GM23338 (cell line): ENCODE measurements at regions not wholly inside any gene's neighbourhood (a gene's known extent, or its start where the extent isn't known, plus 50 kb on each side); places are given as distances from the start of the nearest gene placed in this dataset.

Source experiments
- ATAC-seq: fragments of 200-7000 bp; cut with Tn5 transposase; 3 replicates; pipeline ENCODE4 v1.9.1; 2020
- DNase-seq: peaks from one replicate; pipeline ENCODE4 v3.0.0-alpha.2; 2015; ENCODE audit warnings: low spot score
- H2AFZ ChIP-seq: fragments of 200-600 bp; sonication (generic); 2 replicates; pipeline ENCODE4 v1.8.0; 2016; ENCODE audit warnings: antibody characterized with exemption, mild to moderate bottlenecking, moderate library complexity
- H3F3A ChIP-seq: fragments of 200-600 bp; sonication (generic); replicated peaks from 2 replicates; pipeline ENCODE4 v1.8.0; 2017; ENCODE audit warnings: antibody characterized with exemption, mixed run types, low read depth
- H3K27ac ChIP-seq: fragments of 200-600 bp; sonication (generic); 2 replicates; pipeline ENCODE4 v1.6.1; 2016; ENCODE audit warnings: low read depth
- H3K27me3 ChIP-seq: fragments of 200-600 bp; sonication (generic); 2 replicates; pipeline ENCODE4 v1.8.0; 2016; ENCODE audit warnings: mild to moderate bottlenecking, mixed run types, moderate library complexity; ENCODE audit not compliant: insufficient read depth
- H3K36me3 ChIP-seq: fragments of 200-600 bp; sonication (generic); 2 replicates; pipeline ENCODE4 v1.8.0; 2016; ENCODE audit warnings: mild to moderate bottlenecking; ENCODE audit not compliant: insufficient read depth
- H3K4me1 ChIP-seq: fragments of 200-600 bp; sonication (generic); 2 replicates; pipeline ENCODE4 v1.8.0; 2016; ENCODE audit warnings: mild to moderate bottlenecking, moderate library complexity; ENCODE audit not compliant: insufficient read depth
- H3K4me2 ChIP-seq: fragments of 200-600 bp; sonication (generic); 2 replicates; pipeline ENCODE4 v1.7.1; 2017; ENCODE audit warnings: mixed run types
- H3K4me3 ChIP-seq: fragments of 200-600 bp; sonication (generic); 2 replicates; pipeline ENCODE4 v1.6.1; 2016; ENCODE audit warnings: mixed run types
- H3K79me2 ChIP-seq: fragments of 200-600 bp; sonication (generic); replicated peaks from 2 replicates; pipeline ENCODE4 v1.8.0; 2017; ENCODE audit warnings: mild to moderate bottlenecking; ENCODE audit not compliant: insufficient read depth
- H3K9me2 ChIP-seq: fragments of 200-600 bp; sonication (generic); 2 replicates; pipeline ENCODE4 v1.8.0; 2017; ENCODE audit not compliant: insufficient read depth
- H4K20me1 ChIP-seq: fragments of 200-600 bp; sonication (generic); replicated peaks from 2 replicates; pipeline ENCODE4 v1.8.0; 2017; ENCODE audit warnings: mild to moderate bottlenecking; ENCODE audit not compliant: insufficient read depth
- H3K27ac Mint-ChIP-seq: 2 replicates; pipeline ENCODE4 v1.8.0; 2020; ENCODE audit warnings: inconsistent platforms, mild to moderate bottlenecking, moderate library complexity, mixed read lengths
- H3K27me3 Mint-ChIP-seq: 3 replicates; pipeline ENCODE4 v1.8.0; 2022; ENCODE audit warnings: low read depth, mild to moderate bottlenecking, moderate library complexity, mixed read lengths, inconsistent platforms; ENCODE audit not compliant: insufficient read depth, poor library complexity
- H3K36me3 Mint-ChIP-seq: 3 replicates; pipeline ENCODE4 v1.8.0; 2021; ENCODE audit warnings: low read depth, mild to moderate bottlenecking, inconsistent platforms, moderate library complexity, mixed read lengths
- H3K4me1 Mint-ChIP-seq: 3 replicates; pipeline ENCODE4 v1.8.0; 2020; ENCODE audit warnings: mild to moderate bottlenecking, inconsistent platforms, mixed read lengths
- H3K4me3 Mint-ChIP-seq: 3 replicates; pipeline ENCODE4 v1.8.0; 2021; ENCODE audit warnings: moderate library complexity, mild to moderate bottlenecking, inconsistent platforms, mixed read lengths
- H3K9me3 Mint-ChIP-seq: 3 replicates; pipeline ENCODE4 v1.8.0; 2020; ENCODE audit warnings: moderate library complexity, mild to moderate bottlenecking, inconsistent platforms, mixed read lengths
- CREB1 ChIP-seq: fragments of 250-450 bp; sonication (Bioruptor Pico); IDR thresholded peaks from 2 replicates; pipeline ENCODE4 v1.5.0; 2020; ENCODE audit warnings: low read depth, mild to moderate bottlenecking, moderate library complexity
- EZH2 ChIP-seq: fragments of 200-600 bp; sonication (generic); IDR thresholded peaks from one replicate; pipeline ENCODE4 v1.8.0; 2017; ENCODE audit warnings: antibody characterized with exemption, mild to moderate bottlenecking, low read depth; ENCODE audit not compliant: unreplicated experiment
- EZH2phosphoT487 ChIP-seq: fragments of 200-600 bp; sonication (generic); IDR thresholded peaks from one replicate; pipeline ENCODE4 v1.8.1; 2018; ENCODE audit warnings: antibody characterized with exemption; ENCODE audit not compliant: unreplicated experiment
- JUNB ChIP-seq: IDR thresholded peaks from one replicate; pipeline ENCODE4 v1.6.1; 2016; ENCODE audit warnings: antibody characterized with exemption; ENCODE audit not compliant: unreplicated experiment
- STAT1 ChIP-seq: IDR thresholded peaks from one replicate; pipeline ENCODE4 v1.6.1; 2016; ENCODE audit warnings: antibody characterized with exemption; ENCODE audit not compliant: unreplicated experiment
- ZNF114 ChIP-seq: fragments of 250-450 bp; sonication (Bioruptor Pico); IDR thresholded peaks from 2 replicates; pipeline ENCODE4 v1.5.0; 2020; ENCODE audit warnings: mild to moderate bottlenecking, moderate library complexity
- TF ChIP-seq, protein P1 (sequence below): IDR thresholded peaks from one replicate; pipeline ENCODE4 v1.6.1; 2018; ENCODE audit warnings: antibody characterized with exemption; ENCODE audit not compliant: unreplicated experiment
- TF ChIP-seq, protein P2 (sequence below), 2 experiments: fragments of 200-600 bp in 1 of 2; sonication (generic) in 1 of 2; conservative IDR thresholded peaks; 2 replicates each; pipeline versions ENCODE4 v1.5.1 to v1.6.1; 2016 to 2017; ENCODE audit warnings: antibody characterized with exemption in 2 of 2, low read depth in 2 of 2, mild to moderate bottlenecking in 2 of 2, moderate library complexity in 1 of 2

DNA sequence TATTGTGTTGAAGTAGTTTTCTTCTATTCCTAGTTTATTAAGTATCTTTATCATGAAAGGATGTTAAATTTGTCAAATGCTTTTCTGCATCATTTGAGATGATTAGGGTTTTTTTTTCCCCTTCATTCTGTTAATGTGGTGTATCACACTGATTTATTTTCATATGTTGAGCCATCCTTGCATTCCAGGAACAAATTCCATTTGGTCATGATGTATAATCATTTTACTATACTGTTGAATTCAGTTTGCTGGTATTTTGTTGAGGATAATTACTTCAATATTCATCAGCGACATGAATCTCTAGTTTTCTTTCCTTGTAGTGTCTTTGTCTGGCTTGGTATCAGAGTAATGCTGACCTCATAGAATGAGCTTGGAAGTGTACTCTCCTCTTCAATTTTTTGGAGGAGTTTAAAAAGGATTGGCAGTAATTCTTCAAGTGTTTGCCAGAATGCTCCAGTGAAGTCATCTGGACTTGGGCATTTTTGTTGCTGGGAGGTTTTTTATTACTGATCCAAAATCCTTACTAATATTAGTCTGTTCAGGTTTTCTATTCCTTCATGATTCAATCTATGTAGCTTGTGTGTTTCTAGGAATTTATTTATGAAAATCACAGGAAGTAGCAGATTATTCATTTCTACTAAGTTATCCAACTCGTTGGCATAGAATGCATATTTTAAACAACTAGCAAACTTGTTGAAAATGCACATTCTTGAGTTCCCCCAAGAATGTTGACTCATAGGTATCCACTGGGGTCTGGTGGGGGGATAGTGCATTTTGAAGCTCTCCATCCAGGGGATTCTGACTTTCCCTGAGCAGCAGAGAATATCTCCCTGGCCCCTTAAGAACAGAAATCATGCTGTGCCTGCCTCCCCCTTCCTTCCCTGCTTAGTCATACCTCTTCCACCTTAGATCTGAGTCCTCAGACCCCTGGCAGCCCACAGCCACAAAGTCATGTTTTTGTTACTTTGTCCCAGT is 187.1 kb downstream of the BMP7 start (continued):
- TF ChIP-seq, protein P1, sequence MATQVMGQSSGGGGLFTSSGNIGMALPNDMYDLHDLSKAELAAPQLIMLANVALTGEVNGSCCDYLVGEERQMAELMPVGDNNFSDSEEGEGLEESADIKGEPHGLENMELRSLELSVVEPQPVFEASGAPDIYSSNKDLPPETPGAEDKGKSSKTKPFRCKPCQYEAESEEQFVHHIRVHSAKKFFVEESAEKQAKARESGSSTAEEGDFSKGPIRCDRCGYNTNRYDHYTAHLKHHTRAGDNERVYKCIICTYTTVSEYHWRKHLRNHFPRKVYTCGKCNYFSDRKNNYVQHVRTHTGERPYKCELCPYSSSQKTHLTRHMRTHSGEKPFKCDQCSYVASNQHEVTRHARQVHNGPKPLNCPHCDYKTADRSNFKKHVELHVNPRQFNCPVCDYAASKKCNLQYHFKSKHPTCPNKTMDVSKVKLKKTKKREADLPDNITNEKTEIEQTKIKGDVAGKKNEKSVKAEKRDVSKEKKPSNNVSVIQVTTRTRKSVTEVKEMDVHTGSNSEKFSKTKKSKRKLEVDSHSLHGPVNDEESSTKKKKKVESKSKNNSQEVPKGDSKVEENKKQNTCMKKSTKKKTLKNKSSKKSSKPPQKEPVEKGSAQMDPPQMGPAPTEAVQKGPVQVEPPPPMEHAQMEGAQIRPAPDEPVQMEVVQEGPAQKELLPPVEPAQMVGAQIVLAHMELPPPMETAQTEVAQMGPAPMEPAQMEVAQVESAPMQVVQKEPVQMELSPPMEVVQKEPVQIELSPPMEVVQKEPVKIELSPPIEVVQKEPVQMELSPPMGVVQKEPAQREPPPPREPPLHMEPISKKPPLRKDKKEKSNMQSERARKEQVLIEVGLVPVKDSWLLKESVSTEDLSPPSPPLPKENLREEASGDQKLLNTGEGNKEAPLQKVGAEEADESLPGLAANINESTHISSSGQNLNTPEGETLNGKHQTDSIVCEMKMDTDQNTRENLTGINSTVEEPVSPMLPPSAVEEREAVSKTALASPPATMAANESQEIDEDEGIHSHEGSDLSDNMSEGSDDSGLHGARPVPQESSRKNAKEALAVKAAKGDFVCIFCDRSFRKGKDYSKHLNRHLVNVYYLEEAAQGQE, result no peak

DNA sequence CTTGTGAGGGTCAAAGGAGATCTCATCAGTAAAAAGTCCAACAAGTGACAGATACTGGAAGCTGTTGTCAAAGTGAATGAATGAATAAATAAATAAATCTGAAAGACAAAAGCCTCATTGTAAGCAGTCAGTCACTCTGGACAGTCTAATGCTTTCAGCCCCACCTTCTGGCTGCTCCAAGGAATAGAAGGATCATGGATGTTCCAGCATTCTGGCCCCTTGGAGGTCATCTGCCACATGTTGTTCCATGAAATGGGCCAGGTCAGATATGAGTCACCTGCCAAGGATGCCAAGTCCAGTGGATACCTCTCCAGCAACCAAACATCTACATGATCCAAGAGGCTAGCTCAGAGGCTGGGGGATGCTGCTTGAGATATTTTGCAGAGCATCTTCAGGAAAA is 185.6 kb downstream of the BMP7 start:
- peak; percentile 46; the same call in 1 of the 3 replicates for ATAC-seq
- Histone ChIP-seq H3K27ac (no peak overlapping the region), H4K20me1 (no peaks in the 10 kb centered on the region), H3K36me3 (no peaks in the 10 kb centered on the region), H3K4me3 (no peak overlapping the region), H3K27me3 (no peaks in the 10 kb centered on the region), H2AFZ (no peak overlapping the region), H3F3A (no peaks in the 10 kb centered on the region), H3K79me2 (no peaks in the 10 kb centered on the region), H3K4me1 (no peaks in the 10 kb centered on the region), H3K9me2 (no peaks in the 10 kb centered on the region), H3K4me2 (no peak overlapping the region)
- no peak for DNase-seq
- TF ChIP-seq, protein P2, sequence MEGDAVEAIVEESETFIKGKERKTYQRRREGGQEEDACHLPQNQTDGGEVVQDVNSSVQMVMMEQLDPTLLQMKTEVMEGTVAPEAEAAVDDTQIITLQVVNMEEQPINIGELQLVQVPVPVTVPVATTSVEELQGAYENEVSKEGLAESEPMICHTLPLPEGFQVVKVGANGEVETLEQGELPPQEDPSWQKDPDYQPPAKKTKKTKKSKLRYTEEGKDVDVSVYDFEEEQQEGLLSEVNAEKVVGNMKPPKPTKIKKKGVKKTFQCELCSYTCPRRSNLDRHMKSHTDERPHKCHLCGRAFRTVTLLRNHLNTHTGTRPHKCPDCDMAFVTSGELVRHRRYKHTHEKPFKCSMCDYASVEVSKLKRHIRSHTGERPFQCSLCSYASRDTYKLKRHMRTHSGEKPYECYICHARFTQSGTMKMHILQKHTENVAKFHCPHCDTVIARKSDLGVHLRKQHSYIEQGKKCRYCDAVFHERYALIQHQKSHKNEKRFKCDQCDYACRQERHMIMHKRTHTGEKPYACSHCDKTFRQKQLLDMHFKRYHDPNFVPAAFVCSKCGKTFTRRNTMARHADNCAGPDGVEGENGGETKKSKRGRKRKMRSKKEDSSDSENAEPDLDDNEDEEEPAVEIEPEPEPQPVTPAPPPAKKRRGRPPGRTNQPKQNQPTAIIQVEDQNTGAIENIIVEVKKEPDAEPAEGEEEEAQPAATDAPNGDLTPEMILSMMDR (conservative IDR thresholded peaks at IDR 0.05; ENCODE audit: low read depth in 2 of 2), result peak; percentile 39 to 56; a peak in 3 of 4 replicates
- no peak for TF ChIP-seq ZNF114
- TF ChIP-seq JUNB, result no peak
- peaks cover 3% of the 10 kb centered on the region; the same call in 1 of the 3 replicates for H3K4me1 Mint-ChIP-seq
- peaks cover 7% of the 10 kb centered on the region for H3K27me3 Mint-ChIP-seq
- peaks cover 2% of the 10 kb centered on the region; the same call in 1 of the 3 replicates for H3K36me3 Mint-ChIP-seq
- H3K9me3 Mint-ChIP-seq, result peaks cover 17% of the 10 kb centered on the region
- H3K27ac Mint-ChIP-seq, result no peak overlapping the region
- H3K4me3 Mint-ChIP-seq, result no peak overlapping the region

DNA sequence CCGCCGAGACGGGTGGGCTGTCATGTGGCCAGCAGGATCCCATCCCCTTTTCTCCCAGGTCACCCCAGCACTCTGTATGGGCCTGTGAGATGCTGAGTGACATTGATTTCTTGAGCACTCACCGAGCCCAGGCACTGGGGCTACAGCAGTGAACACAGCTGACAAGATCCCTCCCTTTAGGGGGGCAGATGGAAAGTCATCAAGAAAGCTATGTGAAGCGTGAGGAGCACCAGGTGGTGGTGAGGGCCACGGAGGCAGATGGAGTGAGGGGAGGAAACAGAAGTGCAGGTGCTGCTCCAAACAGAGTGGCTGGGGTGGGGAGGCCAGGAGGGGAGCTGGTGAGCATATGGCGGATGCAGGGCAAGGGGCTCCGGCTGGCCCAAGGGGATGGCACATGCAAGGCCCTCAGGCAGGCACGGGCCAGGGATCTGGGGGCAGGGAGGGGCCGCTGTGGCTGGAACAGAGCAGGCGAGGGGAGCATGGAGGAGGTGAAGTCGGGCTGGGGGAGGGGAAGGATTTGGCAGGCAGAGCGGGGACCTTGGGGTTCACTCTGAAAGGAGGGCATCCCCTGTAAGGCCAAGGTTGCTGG is 184.0 kb downstream of the BMP7 start:
- H3K4me1 Mint-ChIP-seq, result peaks cover 3% of the 10 kb centered on the region; the same call in 1 of the 3 replicates
- H3K9me3 Mint-ChIP-seq, result peaks cover 14% of the 10 kb centered on the region
- H3K27ac Mint-ChIP-seq, result no peak overlapping the region

More for the DNA sequence above, 184.0 kb downstream of the BMP7 start:
- ATAC-seq, result peak; percentile 28; the same call in 1 of the 3 replicates
- Mint-ChIP-seq H3K36me3 (no peaks in the 10 kb centered on the region), H3K27me3 (peaks cover 2% of the 10 kb centered on the region), H3K4me3 (no peak overlapping the region)
- Histone ChIP-seq H3K36me3 (no peaks in the 10 kb centered on the region), H3K27ac (no peak overlapping the region), H3F3A (no peaks in the 10 kb centered on the region), H2AFZ (no peak overlapping the region), H3K27me3 (no peaks in the 10 kb centered on the region), H4K20me1 (no peaks in the 10 kb centered on the region), H3K4me3 (no peak overlapping the region), H3K79me2 (no peaks in the 10 kb centered on the region), H3K4me2 (no peak overlapping the region), H3K9me2 (no peaks in the 10 kb centered on the region), H3K4me1 (no peaks in the 10 kb centered on the region)
- TF ChIP-seq EZH2phosphoT487 (no peak), CREB1 (CRISPR knock-in tag) (no peak), EZH2 (no peak), STAT1 (no peak)
- no peak for DNase-seq
